ENCODE measurements at regions not wholly inside any gene's neighbourhood (a gene's known extent, or its start where the extent isn't known, plus 50 kb on each side); places are given as distances from the start of the nearest gene placed in this dataset.

- no peaks in the 10 kb centered on the region for H3K9me3 ChIP-seq
These were observed 258.1 kb downstream of the CLIC5 start for GRCh38 chr6:45757443-45758130.

DNA sequence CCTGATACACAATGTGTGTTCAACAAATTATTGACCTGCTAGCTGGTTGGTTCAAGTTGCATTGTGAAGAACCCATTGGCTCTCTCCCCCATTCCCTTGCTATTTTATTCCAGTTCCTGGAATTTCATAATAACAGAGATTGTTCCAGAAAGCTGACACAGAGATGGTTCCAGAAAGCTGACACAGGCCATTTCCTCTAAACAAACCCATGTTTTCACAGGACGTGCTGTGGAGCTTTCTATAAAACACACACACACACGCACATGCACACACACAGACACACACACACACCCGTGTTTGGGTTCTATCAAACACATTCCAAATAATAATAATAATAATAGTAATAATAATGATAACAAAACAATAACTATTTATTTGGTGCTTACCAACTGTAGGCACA, 259.1 kb downstream of the CLIC5 start:
- H3K9me3 ChIP-seq: no peaks in the 10 kb centered on the region
- no peak for DNase-seq
- H3K36me3 ChIP-seq: no peaks in the 10 kb centered on the region
- TF ChIP-seq, protein P1, sequence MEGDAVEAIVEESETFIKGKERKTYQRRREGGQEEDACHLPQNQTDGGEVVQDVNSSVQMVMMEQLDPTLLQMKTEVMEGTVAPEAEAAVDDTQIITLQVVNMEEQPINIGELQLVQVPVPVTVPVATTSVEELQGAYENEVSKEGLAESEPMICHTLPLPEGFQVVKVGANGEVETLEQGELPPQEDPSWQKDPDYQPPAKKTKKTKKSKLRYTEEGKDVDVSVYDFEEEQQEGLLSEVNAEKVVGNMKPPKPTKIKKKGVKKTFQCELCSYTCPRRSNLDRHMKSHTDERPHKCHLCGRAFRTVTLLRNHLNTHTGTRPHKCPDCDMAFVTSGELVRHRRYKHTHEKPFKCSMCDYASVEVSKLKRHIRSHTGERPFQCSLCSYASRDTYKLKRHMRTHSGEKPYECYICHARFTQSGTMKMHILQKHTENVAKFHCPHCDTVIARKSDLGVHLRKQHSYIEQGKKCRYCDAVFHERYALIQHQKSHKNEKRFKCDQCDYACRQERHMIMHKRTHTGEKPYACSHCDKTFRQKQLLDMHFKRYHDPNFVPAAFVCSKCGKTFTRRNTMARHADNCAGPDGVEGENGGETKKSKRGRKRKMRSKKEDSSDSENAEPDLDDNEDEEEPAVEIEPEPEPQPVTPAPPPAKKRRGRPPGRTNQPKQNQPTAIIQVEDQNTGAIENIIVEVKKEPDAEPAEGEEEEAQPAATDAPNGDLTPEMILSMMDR (IDR thresholded peaks at IDR 0.05; ENCODE audit: low read depth, low read length): no peak
- H3K27me3 ChIP-seq: no peaks in the 10 kb centered on the region
- no peak overlapping the region for H3K4me3 ChIP-seq (ENCODE audit: low read depth, low read length)
- H3K4me1 ChIP-seq: no peaks in the 10 kb centered on the region

More at GRCh38 chr6:45757443-45758130, 258.1 kb downstream of the CLIC5 start:
- Histone ChIP-seq H3K27me3 (no peaks in the 10 kb centered on the region), H3K4me1 (no peaks in the 10 kb centered on the region), H3K4me3 (ENCODE audit: low read depth, low read length) (no peak overlapping the region), H3K36me3 (no peaks in the 10 kb centered on the region)
- TF ChIP-seq, protein P1 (IDR thresholded peaks at IDR 0.05; ENCODE audit: low read depth, low read length): no peak
- no peak for DNase-seq

GRCh38 chr6:45754432-45754831, 261.2 kb downstream of the CLIC5 start:
- Histone ChIP-seq H3K27me3 (no peaks in the 10 kb centered on the region), H3K36me3 (no peaks in the 10 kb centered on the region), H3K4me3 (ENCODE audit: low read depth, low read length) (no peak overlapping the region), H3K9me3 (no peaks in the 10 kb centered on the region), H3K4me1 (no peaks in the 10 kb centered on the region)
- TF ChIP-seq, protein P1 (IDR thresholded peaks at IDR 0.05; ENCODE audit: low read depth, low read length): no peak
- DNase-seq: no peak

- Histone ChIP-seq H3K4me3 (ENCODE audit: low read depth, low read length) (no peak overlapping the region), H3K4me1 (no peaks in the 10 kb centered on the region), H3K9me3 (no peaks in the 10 kb centered on the region), H3K36me3 (no peaks in the 10 kb centered on the region), H3K27me3 (no peaks in the 10 kb centered on the region)
- TF ChIP-seq, protein P1 (IDR thresholded peaks at IDR 0.05; ENCODE audit: low read depth, low read length): no peak
- no peak for DNase-seq
These were observed 269.6 kb downstream of the CLIC5 start for GRCh38 chr6:45746046-45746445.

- no peak for DNase-seq
These were observed 272.5 kb downstream of the CLIC5 start for GRCh38 chr6:45743028-45743615.

More at GRCh38 chr6:45743028-45743615, 272.5 kb downstream of the CLIC5 start:
- Histone ChIP-seq H3K9me3 (no peaks in the 10 kb centered on the region), H3K4me3 (ENCODE audit: low read depth, low read length) (no peak overlapping the region), H3K4me1 (no peaks in the 10 kb centered on the region), H3K27me3 (no peaks in the 10 kb centered on the region), H3K36me3 (no peaks in the 10 kb centered on the region)
- TF ChIP-seq, protein P1 (IDR thresholded peaks at IDR 0.05; ENCODE audit: low read depth, low read length): no peak

All from BE2C (cell line).